Astrocyte of the hippocampus (primary cell): ENCODE measurements at regions not wholly inside any gene's neighbourhood (a gene's known extent, or its start where the extent isn't known, plus 50 kb on each side); places are given as distances from the start of the nearest gene placed in this dataset.

Source experiments
- DNase-seq: peaks from one replicate; pipeline ENCODE4 v3.0.0; 2011; ENCODE audit warnings: low read depth, low spot score

DNA sequence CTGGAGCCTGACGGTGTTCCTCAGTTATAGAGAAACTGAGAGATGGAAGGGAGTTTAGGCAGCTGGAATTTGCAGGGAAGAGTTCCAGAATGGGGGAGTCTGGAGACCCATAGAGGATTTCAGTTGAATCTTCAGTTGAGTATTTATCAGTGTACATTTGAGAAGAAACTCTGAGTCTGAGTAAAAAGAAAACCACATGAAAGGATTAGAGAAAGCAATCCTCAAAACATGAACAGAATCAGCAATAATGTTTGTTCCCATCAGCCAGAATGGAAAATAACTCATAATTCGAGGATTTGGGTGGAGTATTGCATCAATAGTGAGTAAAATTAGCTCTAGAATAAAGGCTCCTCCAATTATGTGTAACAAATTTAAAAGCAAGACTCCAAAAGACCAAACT, 130.0 kb upstream of the AHR start:
- no peak for DNase-seq

DNA sequence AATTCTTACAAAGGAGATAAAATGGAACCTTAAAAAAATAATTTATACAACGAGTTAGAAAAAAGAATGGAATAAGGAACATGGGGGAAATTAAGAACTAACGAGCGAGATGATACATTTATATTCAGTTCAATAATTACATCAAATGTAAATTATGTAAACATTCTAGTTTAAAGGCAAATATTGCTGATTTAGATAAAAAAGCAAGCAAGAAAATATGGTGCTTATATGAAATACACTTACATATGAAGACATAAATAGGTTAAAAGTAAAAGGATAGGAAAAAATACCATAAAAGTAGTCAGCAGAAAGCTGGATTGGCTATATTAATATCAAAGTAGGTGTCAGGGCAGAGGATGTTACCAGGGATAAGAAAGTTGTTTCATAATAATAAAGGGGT, 127.0 kb upstream of the AHR start:
- DNase-seq, result no peak

DNA sequence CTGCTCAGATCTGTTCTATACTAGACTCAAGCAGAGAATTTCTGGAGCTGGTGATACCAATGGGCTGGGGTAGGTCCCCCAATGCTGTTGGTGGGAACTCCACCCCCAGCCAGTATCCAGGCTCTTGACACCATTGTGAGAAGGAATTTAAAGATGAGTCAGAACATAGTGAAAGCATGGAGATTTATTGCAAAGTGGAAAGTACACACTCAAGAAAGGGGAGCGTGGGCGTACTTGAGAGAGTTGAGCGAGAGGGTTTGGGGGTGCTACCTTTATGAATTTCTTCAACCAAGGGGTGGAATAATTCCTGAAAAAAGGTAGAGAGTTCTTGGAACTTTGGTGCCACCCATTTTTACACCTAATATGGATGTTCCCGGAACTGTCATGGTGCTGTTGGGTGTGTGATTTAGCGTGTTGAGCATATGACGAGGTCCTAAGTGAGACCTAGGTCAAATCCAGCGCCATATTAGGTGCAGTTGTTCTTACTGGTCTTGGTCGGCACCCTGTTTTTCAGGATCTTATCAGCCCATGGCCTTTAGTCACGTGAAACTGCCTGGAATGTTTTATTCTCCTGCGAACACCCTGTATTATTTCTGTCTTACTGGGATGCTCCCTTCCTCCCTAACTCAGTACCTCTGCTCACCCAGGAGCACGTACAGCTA, 122.0 kb upstream of the AHR start:
- no peak for DNase-seq

DNA sequence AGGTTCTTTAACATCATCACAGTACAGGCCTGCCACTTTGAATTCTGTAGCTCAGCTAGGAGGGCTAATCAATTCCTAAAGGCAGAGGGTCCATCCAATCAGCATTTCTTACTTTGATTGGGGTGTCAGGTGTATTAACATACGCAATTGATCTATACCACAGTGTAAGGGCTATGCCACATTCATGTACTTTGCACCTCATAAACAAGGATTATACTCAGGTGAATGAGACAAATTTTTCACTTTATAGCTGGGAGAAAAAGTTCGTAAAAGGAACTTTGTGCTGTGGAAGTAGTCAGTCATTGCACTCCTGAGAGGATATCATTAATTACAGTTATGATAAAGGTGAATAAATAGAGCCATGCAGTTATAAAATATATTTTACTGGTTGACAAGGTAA, 119.9 kb upstream of the AHR start:
- no peak for DNase-seq

DNA sequence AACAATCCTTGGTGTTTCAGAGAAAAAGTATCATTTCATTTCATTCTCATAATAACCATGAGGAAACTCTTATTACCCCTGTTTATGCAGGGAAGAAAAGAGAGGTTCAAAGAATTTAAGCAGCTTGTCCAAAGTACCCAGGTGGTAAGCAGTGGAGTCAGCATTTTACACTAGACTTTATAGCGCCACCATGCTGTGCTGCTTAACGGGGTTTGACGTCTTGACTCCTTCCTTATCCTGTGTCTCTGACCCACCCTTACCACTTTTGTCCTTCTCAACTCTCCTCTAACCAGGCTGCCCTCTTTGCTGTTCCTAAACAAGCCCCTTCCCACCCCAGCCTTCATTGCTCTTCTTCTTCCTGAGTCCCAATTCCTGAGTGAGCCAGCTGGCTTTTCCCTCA, 117.0 kb upstream of the AHR start:
- no peak for DNase-seq

DNA sequence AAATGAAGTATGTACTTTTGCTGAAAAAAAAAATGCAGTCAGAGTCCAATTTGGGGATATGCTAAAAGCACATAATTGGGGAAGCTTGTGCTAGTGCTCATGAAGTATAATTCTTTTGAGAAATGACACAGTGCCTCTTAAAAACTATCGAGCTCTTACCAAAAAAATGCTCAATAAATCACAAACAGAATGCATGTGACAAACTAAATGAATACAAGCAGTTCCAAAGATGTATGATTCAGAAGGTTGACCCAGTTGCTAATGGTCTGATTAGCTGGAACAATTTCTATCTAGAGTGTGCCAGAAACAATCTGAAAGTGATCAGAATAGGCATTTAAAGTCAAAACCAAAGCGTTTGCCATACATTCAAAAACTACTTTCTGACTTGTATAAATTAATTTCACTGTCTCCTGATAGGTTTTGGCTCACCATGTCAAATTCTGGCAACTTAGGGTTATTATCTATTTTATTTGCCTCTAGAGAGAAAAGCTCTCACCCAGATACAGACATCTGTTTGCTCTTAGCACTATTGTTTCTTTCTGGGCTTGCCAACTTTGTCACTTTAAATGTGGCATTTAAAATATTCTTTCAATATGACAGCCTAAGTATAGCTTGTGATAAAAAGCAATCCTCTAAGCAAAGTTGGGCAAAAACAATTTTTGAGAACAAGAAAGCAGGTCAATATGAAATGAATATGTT, 114.7 kb upstream of the AHR start:
- DNase-seq, result no peak

DNA sequence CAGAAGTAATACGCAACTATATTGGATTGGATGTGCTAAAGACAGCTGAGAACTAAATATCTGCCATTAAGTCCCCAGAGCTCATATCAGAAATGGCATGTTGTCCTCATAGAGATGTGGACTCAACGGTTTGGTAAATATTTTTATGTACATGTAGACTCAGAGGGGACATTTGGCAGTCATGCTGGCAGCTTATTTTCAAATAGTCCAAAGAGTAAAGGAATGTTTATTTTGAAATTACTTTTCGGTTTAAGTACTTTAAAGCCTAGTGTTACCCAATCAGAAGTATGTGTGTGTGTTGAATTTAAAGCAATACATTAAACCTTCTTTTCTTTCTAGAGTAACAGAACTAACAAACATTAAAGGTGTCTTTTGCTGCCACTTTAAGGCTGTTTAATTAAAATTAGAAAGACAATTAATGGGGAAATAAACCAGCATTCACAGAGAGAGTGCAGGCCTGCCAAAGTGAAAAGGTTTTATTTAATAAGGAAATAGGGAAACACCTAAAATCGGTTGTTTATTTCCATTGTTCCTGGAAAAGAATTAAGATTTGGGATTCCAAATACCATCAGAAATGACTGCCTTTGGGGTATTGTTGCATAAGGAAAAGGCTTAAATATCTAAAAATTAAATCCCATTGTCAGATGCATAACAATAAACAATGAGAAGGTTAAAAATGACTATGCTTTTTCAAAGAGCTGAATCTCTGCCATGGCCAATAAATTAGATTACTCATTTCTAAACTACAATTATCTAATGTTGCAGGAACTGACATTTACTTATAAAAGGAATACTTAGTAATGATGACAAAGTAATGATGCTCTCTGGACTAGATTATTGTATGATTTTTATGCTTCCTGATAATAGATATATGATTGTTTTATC, 113.4 kb upstream of the AHR start:
- no peak for DNase-seq

DNA sequence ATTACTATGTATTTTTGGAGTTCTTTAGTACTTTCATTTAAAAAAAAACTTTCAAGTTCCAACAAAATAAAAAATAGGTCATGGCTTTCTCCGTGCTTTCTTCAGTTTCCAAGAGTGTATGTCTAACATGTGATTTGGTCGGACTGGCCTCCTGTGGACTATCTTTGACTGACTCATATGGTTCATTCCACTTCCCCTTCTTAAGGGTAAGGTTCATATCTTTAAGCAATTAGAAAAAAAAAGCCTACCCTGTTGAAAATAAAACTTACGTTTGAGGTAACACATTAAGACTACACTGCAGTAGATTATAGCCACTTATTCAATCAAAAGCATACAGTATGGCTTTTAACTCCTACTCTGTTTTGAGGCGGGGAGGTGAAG, 112.8 kb upstream of the AHR start:
- DNase-seq, result peak; percentile 14

DNA sequence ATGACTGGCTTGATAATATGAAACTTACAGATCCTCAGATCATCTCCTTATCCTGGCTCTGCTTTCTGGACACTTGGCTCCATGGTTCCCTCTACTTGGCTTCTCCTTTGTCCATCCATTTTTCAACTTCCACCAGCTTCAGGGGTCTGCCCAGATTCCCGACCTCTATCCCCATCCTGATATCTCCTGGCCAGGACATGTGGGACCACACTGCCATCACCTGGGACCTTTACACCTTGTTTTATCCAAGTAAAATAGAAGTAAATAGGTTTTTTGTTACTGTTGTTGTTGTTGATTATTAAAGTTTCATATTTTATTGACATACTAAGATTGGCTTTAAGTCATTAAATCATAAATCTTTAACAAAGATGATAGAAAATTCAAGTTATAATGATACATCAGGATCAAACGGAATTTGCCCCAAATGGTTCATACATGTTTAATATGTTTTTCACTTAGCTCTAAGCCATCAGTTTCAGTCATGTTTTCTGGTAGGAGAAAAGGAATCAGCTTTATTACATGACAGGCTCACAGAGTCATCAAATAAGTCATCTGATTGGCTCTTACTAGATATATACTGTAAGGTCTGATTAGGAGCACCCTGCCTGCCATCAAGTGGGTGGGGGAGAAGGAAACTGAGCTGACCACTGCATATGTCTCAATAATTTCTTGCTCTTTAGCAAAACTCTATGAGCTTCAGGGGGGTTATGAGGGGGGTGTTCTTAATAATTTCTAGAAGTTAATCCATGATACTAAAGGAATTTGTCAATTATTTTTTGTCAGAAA, 111.5 kb upstream of the AHR start:
- DNase-seq, result no peak

DNA sequence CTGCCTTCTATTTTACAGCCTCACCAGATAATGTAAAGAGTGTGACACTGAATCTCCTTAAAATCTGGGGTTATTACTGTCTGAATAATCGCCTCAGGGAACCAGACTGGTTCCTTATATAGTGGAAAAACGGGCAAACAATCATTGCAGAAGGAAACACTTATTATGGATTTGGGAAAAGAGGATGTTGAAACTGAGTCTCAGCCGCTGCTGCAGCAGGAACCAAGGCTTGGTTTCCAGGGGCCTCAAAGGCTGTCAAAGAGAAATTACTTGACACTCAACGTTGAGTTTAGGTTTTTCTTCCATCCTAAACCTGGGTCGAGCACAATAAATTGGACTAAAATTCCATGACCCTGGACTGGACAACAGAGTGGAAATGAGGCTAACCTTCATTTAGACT, 103.8 kb upstream of the AHR start:
- DNase-seq, result no peak

DNA sequence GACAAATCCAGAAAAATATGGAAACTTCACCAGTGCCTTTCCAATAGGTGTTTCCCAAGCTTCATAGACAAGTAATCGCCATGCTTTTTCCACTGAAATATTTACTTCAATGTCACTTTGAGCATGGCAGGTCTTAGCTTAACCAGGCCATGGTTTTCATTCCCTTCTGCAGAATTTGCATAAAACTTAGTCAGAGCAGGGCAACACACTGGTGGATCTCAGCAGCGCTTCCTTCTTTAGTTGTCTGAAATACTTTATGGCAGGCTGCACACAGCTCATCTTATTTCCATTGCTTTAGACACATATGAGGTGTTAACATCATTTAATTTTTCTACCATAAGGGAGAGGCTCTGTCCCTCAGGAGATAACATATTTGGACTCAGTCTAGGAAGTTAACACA, 102.9 kb upstream of the AHR start:
- DNase-seq, result no peak

DNA sequence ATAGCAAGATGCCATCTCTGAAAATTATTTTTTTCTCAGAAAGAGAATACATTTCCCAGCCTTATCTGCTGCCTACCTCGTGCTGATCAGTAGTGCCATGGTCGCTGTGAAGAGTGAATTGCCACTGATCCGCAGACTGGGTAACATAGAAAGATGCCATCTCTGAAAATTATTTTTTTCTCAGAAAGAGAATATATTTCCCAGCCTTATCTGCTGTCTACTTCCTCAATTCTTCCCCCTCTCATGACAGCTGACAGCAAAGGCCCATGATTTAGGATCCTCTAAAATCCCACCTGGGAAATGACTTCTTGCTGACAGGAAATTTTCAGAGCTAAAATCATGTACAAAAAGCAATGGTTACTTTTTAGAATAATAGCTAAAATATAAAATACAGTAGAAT, 92.5 kb upstream of the AHR start:
- no peak for DNase-seq

DNA sequence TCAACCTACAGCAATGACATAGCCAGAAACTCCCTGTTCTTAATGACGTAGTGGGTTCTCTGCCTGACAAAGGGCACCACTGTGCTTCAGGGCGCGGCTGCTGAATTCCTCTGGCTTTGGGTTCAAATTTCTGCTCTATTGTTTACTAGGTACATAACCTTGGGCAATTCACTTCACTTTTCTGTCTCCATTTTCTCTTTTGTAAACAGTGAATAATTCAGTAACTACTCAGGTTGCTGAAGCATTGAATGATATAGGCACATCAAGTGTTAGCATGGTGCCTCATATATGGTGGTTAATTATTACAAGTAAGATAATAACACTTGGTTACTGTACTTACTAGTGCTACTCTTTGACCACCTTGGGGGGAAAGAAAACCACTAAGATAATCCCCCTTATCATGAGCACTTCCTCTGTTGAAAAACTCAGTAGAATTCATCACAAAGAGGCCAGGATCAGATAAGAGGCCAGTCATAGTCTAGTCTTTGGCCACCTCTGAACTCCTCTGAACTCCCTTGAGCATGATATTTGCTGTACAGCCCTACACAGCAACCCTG, 92.0 kb upstream of the AHR start:
- no peak for DNase-seq

DNA sequence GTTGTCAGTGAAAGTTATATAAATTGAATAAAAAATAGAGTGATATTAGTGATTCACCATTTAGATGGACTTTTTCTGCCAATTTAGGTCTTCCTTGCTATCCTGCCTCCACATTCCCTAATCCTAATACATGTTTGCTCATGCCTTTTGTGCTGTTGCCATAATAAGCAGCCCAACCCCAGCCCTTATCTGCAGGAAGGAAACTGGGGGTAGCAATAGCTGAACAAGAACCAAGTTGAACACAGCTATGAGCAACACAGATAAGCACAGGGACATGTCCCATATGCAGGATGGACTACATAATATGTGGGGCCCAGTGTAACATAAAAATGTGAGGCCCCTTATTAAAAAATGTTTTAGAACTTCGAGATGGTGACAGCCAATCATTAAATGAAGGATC, 91.2 kb upstream of the AHR start:
- no peak for DNase-seq

DNA sequence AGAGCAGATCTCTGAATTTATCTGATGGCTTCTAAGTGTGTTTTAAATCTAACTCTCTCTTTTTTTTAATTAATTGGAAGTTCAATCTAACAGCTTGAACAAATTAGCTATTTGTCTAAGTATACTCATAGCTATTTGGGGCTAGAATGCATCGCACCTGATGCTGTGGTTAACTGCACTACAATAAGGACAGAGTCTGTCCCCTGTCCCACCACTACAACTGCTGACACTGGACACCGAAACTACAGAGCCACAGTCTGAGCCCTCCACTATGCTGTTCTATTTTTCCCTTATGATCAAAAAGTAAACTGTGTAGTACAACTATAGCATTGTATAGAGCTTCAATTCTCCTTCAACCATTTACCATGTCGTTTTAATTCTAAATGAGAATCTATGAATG, 89.4 kb upstream of the AHR start:
- DNase-seq, result no peak

DNA sequence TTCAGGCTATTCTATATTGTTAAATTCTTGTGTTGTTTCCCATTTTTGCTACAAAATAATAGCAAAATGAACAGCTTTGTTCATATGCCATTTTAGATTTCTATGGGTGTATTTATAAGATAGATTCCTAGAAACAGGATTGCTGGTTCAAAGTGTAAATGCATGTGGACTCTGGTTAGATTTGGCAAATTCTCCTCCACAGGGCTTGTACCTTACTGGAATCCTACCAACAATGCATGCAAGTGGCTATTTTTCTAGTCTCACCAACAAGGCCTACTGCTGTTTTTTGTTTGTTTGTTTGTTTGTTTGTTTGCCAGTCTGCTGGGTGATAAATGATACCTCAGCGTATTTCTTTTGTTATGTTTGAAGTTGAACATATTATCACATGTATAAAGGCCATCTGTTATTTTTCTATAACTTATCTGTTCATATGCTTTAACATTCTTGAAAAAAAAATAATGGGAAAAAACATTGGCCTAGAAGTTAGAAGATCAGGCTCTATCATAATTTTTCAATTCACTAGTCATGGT, 87.1 kb upstream of the AHR start:
- no peak for DNase-seq

DNA sequence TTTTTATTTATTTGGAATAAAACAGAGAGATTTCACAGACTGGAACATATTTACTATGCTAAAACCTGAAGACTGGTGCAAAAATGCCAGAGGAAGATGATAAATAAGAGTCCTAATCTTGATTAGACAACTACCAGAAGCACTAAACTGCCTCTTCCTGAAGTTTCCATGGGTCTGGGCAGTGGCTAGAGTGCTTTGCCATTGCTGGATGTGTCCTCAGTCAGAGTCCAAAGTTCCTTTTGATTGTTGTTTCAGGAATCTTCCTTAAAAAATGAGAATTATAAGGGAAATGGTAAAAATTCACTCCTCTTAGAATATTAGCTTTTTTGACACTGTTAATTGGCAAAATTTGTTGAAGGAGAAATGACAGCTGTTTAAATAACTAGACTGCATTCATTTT, 86.3 kb upstream of the AHR start:
- no peak for DNase-seq

DNA sequence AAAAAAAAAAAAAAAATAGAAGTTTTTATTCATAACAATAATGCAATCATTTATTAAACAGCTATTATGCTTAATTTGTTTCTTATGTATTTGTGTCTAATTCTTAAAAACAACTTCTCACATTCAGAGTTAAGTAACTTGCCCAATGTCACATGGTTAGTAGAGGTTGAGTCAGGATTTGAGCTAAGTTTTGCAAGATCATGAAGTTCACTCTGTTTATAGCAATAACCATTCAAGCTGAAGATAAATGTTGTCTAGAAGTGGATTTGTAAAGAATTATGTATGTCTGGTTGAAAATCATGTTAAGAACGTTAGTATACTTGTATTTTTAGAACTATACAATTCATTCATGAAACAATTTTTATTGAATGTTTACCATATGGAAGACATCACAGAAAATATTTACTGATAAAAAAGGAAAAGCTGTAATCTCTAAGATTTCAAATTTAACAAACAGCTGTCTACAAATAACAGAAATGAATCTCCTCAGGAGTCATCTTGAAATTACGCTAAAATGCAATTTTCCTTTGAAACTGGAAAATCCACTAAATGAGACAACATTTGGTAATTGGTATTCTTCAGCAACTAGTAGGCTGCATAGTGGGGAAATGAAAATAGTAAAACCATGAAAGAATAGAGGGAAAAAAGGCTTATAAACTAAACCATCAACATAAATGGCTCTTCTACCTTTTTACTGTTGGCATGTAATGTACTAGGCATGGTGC, 70.5 kb upstream of the AHR start:
- no peak for DNase-seq

DNA sequence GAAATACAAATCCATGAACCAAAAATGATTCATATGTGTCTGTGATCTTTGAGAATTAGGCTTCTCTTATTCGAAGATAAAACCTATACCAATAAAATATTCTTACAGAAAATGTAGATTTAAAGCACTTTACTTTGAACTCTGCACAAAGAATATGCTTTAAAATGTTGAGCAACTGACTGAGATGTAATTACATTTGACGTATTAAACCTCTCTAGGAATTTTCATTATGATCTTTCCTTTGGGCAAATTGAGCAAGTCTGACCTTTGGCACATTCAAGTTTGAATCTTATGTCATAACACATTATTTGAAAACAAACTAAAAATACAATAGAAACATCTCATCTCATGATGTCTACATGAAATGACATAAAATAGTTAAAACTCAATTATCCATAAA, 69.2 kb upstream of the AHR start:
- no peak for DNase-seq

DNA sequence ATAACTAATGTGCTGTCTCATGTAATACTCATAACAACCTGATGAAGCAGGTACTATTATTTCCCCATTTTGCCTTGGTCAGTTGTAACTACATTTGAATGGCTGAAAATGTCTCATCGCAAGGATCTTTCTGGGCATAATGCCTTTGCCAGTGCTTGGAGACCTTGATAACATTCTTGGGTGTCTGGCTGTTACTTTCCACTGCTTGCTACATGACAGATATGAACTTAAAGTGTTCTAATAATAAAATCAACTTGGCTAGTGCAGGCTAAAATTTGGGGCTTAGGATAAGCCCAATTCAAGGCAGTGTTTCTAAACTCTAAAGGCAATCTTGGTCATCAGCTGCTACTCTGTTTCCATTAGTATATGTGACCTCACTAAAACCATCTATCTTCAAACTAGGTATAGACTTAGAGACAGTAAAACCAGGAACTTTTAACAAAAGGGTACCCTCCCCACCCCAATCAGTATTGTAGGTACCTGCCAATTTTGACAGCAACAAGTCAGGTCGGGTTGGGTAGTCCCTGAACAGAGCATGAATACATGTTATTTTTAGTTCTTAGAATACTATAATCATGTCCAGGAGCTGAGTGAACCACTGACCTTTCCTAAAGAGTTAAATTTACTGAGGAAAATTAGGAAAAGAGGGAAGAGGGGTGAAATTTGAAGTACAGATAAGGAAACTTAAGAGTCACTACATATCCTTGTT, 68.2 kb upstream of the AHR start:
- DNase-seq, result no peak
